ENCODE measurements at regions not wholly inside any gene's neighbourhood (a gene's known extent, or its start where the extent isn't known, plus 50 kb on each side); places are given as distances from the start of the nearest gene placed in this dataset.
"Not testable (repeated sequence)": the region's sequence is repeated elsewhere in the genome, so short reads cannot be mapped to it uniquely, and the experiment has no call there.

DNA sequence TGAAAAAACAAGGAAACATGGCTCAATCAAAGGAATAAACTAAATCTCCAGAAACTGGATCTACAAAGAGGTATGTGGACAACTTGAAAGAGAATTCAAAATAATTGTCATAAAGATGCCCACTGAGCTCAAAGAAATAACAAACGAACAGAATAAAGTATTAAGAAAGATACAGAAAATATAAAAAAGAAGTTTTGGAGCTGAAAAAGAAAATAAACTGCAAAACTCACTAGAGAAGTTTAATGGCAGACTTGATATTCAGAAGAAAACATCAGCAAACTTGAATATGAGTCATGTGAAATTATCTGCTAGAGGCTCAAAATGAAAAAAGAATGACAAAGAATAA lies 208.1 kb upstream of the SAMSN1 start:
- no peak for DNase-seq

DNA sequence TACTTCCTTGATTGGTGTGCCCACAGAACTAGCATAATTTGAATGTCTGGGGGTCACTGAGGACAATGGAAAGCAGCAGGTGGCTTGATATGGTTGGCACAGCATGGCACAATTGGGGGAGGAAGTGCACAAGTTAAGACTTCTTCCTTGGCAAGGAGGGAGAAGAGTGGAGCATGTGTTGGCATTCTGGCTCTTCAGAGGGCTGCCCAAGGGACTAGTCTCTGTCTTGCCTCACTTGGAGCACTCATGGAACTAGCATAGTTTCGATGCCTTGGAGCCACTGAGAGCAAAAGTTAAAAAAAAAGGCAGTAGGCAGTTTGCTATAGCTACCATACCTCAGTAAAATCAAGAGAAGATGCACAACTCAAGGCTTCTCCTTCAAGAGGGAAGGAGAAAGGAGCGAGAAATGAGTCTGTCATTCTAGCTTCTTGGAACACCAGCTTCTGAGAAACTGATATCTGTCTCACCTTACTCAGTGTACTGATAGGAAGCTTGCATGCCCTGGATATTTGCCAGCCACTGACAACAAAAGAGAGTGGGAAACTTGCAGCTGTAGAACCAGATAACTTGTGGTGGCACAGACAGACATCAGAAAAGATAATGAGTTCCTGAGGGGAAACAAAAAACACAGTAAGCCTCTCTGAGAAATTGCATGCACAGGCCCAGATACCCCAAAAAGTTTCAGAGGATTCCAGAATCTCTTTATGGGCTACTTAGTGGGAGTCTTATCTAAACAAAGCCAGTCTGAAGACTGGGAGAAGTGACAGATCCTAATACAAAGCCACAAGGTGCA lies 207.5 kb upstream of the SAMSN1 start:
- no peak for DNase-seq

GRCh38 chr21:14753069-14753465 lies 207.0 kb upstream of the SAMSN1 start:
- DNase-seq = no peak

GRCh38 chr21:14752345-14752909 lies 206.3 kb upstream of the SAMSN1 start:
- no peak for DNase-seq

DNA sequence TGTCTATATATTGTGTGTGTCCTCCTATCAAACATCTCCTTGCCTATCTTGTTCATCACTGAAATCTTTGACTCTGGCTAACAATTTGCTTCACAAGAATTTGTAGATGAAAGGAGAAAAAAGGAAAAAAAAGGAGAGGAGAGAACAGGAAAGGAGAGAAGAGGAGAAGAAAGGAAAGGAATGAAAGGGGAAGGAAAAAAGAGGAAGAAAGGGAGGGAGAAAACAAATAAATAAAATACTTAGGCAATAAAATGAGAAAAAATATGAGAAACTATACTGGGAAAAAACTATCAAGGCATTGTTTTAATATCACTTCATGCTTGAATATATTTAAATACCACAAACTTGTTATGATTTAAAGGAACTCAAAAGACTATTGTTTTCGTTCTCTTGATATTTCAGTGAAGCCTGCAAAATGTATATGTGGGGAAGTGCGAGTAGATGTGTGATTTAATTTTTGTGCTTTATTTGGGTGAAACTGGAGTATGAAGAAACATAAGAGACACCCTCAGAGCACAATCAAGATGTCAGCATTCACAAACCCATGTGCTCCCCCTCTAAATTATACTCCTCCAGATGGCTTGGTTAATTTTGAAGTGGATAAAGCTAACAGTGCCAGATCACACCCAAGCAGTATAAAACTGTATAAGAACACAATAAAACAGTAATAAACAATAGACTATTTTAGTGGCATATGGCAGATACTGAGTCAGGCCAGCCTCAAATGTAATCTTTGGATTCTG lies 205.7 kb upstream of the SAMSN1 start:
- no peak for DNase-seq

GRCh38 chr21:14751011-14751410 lies 204.9 kb upstream of the SAMSN1 start:
- DNase-seq = no peak

- no peak for DNase-seq
Measured at GRCh38 chr21:14750041-14750440, 203.9 kb upstream of the SAMSN1 start.

DNA sequence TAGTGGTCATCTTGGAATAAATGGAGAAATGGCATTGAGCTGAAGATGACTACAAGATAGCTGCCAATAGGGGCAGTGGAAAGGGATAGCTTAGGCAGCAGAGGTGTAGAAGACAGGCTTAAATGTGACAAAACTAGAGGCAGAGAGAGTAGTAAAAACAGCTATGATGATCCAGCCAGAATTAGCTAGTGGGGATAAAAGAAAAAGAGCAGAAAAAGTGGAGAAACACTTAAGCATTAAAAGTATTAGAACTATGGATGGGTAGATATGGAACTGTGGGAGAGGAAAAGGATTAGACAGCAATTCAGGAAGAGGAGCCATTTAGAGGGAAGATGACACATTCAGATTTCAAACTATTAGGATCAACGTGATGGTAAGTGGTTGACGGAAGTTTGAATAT lies 202.5 kb upstream of the SAMSN1 start:
- no peak for DNase-seq

DNA sequence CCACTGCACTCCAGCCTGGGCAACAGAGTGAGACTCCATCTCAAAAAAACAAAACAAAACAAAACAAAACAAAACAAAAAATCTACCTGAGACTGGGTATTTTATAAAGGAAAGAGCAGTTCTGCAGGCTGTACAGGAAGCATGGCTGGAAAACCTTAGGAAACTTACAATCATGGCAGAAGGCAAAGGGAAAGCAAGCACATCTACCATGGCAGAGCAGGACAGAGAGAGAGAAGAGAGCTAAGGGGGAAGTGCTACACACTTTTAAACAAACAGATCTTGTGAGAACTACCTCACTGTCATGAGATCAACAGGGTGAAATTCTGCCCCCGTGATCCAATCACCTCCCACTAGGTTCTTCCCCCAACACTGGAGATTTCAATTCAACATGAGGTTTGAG lies 198.3 kb upstream of the SAMSN1 start:
- no peak for DNase-seq

GRCh38 chr21:14742119-14742518 lies 196.0 kb upstream of the SAMSN1 start:
- DNase-seq = no peak

DNA sequence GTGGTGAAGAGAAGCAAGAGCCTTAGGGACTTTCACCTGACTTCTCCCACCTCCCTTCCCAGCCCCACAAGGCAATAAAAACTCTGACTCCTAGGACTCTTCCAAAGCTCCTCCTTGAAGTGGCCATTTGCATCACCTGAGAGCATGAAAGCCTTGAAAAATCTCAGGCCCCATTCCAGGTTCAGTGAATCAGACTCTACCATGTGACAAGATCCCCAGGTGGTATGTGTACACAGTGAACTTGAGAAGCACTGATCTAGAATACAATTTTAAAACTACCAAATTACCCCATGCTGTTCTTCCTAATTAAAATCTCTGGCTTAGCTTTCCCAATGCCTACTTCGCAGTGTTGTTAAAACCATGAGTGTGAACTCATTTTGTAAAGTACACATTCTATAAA lies 195.1 kb upstream of the SAMSN1 start:
- DNase-seq = no peak

GRCh38 chr21:14740692-14741091 lies 194.6 kb upstream of the SAMSN1 start:
- no peak for DNase-seq

- DNase-seq = no peak
Measured at GRCh38 chr21:14740116-14740515, 194.0 kb upstream of the SAMSN1 start.

- no peak for DNase-seq
Measured at GRCh38 chr21:14739590-14739989, 193.5 kb upstream of the SAMSN1 start.

GRCh38 chr21:14738576-14738975 lies 192.5 kb upstream of the SAMSN1 start:
- not testable (repeated sequence) for DNase-seq

- no peak for DNase-seq
Measured at GRCh38 chr21:14737922-14738321, 191.8 kb upstream of the SAMSN1 start.

GRCh38 chr21:14737284-14737691 lies 191.2 kb upstream of the SAMSN1 start:
- DNase-seq = no peak

DNA sequence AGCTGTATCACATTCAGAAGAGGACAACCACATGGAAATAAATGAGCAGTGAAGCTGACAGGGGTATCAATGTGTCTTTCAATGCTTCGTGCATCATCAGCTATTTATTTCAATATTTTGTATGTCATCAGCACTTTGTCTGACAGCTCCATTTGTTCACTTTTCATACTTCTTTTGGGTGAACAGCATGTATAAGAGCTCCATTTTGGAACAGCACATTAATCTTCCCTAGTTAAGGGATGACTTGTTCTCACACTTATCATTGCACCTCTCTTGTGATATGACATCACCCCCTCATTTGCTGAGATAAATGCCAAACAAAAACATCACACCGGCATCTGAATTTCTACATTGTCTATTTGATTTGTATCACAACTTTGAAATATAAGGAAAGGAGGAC lies 190.6 kb upstream of the SAMSN1 start:
- no peak for DNase-seq

DNA sequence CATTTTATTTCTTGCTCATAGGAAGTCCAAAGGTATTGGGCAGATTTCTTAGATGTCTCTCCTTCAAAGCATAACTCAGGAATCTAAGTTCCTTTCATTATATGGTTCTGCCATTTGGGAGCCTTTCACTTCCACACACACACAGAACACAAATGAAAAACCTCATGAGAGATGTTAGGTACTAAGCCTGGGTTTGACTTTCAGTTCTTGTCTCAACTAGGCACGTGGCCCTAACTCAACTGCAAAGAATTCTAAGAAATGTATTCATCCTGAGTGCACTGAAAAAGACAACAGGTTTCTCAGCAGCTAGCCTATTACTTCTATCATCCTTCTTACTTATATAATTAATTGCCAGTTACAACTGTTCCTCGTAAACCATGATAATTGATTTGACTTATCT lies 190.0 kb upstream of the SAMSN1 start:
- no peak for DNase-seq

DNA sequence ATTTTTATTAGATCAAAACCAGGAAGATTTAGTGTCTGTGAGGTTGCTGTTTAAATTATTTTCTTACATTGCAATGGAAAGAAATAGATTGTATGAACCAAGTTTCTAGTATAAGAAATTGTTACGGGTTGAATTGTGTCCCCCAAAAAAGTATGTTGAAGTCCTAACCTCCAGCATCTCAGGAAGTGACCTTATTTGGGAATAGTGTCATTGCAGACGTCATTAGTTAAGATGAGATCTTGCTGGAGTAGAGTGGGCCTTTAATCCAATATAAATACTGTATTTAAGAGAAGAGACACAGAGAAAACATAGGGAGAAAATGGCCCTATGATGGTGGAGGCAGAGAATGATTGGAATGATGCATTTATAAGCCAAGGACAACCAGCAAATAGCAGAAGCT lies 188.7 kb upstream of the SAMSN1 start:
- DNase-seq = no peak

DNA sequence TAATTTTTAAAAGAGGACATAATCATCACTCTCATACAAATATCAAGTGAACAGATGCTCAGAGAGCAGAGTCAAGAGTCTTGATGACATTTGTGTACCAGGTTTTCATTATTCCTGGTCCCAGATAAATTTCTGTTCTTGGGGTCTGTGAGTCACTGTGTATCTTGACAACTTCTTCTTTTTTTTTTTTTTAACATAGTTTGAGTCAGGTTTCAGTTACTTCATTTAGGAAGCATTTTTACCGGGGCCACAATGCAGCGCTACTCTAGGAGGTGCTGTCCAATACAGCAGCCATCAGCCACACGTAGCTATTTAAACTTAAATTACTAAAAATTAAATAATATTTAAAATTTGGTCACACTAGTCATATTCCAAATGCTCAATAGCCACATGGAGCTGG lies 188.1 kb upstream of the SAMSN1 start:
- no peak for DNase-seq

- DNase-seq = no peak
Measured at GRCh38 chr21:14725219-14725618, 179.1 kb upstream of the SAMSN1 start.

DNA sequence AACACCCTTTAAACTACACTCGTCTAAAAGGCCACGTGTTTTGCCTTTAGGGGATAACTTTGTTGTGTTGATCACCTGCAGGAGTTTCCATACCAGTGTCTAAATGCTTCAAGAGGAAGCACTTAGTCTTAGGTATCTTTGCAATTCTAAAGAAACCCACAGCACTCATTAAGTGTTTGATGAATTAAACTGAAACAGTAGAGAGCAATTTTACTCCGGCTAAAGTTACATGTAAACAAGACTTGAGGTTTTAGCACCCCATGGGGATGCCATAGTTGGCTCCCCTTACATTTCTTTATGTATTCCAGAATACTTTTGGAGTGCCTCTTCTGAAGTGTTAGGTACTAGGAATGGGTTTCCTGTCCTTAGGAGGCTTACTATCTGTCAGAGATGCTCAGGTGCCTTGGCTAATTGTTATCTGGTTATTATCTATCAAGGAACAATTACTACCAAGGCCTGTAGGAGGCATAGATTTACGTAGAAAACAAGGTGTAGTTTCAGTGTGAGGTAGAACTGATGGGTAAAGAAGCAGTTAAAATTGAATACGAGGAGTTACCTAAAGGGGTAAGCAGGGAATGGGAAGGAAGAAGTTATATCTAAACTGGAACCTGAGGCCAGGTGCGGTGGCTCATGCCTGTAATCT lies 176.8 kb upstream of the SAMSN1 start:
- DNase-seq = no peak

Measured in right kidney (tissue), 1 donor.